BJ (cell line): ENCODE measurements at regions not wholly inside any gene's neighbourhood (a gene's known extent, or its start where the extent isn't known, plus 50 kb on each side); places are given as distances from the start of the nearest gene placed in this dataset.

Experiments used
- CTCF ChIA-PET: fragments of 350-600 bp; formaldehyde crosslinking; extraction: SDS; loops from one replicate; lab custom pipeline; 2021; ENCODE audit warnings: antibody characterized with exemption, inconsistent platforms; lab: Yijun Ruan, JAX
- POLR2A ChIA-PET: fragments of 300-600 bp; sonication (Branson Sonifier 250); formaldehyde crosslinking; extraction: SDS; loops from one replicate; lab custom pipeline; 2021; ENCODE audit warnings: antibody characterized with exemption; lab: Charles Lee
- DNase-seq: peaks from one replicate; pipeline ENCODE4 v3.0.0-alpha.2; 2011; ENCODE audit warnings: low read depth
- H3K27me3 ChIP-seq: 2 replicates; pipeline ENCODE4 v1.6.0; 2011; ENCODE audit warnings: low read length; ENCODE audit not compliant: control insufficient read depth, insufficient read depth
- H3K36me3 ChIP-seq: 2 replicates; pipeline ENCODE4 v1.5.1; 2011; ENCODE audit warnings: low read length; ENCODE audit not compliant: control insufficient read depth, insufficient read depth
- H3K4me3 ChIP-seq: 2 replicates; pipeline ENCODE4 v1.5.1; 2011; ENCODE audit warnings: low read depth, mild to moderate bottlenecking, control low read depth, low read length
- TF ChIP-seq, protein P1 (sequence below): IDR thresholded peaks from 2 replicates; pipeline ENCODE4 v1.5.1; 2011; ENCODE audit warnings: low read depth, mild to moderate bottlenecking, control low read depth, inconsistent platforms, low read length, moderate library complexity; ENCODE audit not compliant: insufficient read depth

DNA sequence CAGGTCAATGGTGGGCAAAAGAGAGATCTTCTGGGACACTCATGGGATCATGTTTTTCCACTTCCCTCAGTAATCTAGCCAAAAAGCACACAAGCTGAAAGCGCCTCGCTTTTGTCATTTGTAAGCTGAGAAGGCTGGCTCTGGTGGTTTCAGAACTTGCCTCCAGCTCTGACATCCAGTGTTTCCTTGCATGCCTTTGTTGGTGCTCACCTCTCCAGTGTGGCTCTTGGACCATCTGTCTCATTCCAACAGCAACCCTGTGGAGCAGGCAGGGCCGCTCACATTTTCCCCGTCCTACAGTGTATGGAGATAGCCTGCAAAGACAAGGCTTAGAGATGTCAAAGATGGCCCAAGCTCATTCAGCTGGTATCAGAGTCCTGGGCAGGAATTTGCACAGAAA lies 160.8 kb upstream of the KLF4 start:
- ChIA-PET CTCF (interaction anchor here (1.2 to 1.5 kb wide), 2 partner anchors 9 to 11 kb away, joined by 3 to 4 read pairs; no protein-coding TSS in a partner anchor), POLR2A (no interaction called here)
- Histone ChIP-seq H3K27me3 (no peaks in the 10 kb centered on the region), H3K36me3 (no peaks in the 10 kb centered on the region), H3K4me3 (no peak overlapping the region)
- TF ChIP-seq, protein P1, sequence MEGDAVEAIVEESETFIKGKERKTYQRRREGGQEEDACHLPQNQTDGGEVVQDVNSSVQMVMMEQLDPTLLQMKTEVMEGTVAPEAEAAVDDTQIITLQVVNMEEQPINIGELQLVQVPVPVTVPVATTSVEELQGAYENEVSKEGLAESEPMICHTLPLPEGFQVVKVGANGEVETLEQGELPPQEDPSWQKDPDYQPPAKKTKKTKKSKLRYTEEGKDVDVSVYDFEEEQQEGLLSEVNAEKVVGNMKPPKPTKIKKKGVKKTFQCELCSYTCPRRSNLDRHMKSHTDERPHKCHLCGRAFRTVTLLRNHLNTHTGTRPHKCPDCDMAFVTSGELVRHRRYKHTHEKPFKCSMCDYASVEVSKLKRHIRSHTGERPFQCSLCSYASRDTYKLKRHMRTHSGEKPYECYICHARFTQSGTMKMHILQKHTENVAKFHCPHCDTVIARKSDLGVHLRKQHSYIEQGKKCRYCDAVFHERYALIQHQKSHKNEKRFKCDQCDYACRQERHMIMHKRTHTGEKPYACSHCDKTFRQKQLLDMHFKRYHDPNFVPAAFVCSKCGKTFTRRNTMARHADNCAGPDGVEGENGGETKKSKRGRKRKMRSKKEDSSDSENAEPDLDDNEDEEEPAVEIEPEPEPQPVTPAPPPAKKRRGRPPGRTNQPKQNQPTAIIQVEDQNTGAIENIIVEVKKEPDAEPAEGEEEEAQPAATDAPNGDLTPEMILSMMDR: no peak
- no peak for DNase-seq

DNA sequence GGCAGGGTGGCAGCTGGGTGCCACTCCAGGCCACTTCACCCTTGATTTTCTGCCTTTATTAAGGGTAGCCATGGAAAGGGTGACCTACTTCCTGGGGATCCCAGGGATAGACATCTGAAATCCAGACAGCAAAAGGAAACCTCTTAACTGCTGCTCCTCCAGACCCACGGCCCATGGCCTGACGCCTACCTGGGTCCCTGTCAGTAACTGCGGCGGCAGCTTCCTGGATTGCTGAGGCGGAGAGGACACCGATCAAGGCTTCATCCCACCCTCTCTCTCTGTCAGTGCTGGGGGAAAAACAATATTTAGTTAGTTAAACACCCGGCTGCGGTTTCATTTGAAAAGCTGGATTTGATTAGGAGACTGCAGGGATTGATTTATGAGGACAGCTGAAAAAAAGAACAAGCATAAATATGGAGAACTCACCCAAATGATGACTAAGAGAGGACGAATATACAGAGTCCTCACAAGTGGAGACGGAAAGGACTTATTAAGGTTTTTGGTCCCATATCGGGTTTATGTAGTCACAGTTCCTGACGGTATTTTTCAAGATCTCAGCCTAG lies 158.7 kb upstream of the KLF4 start:
- CTCF ChIA-PET: interaction anchor here (1.2 kb wide), 1 partner anchor 182 kb away, joined by 3 read pairs; no protein-coding TSS in a partner anchor

DNA sequence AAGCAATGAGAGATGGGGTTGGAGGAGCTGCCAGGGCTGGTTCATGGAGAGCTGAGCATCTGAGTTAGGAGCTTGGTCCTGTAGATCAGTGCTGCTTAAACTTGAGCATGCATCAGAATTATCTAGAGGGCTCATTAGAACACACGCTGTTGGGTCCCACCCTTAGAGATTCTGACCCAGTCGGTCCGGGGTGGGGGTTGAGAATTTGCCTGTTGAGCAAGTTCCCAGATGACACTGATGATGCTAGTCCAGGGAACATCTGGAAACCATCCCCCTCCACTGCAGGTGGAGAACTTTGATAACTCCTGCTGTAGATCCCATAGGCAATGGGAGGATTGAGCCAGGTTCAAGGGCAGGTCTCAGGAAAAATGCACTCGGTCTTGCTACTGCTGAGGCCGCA lies 158.0 kb upstream of the KLF4 start:
- ChIA-PET POLR2A (no interaction called here), CTCF (interaction anchor here (0.6 to 1.2 kb wide), 2 partner anchors 7 to 182 kb away, joined by 3 read pairs; no protein-coding TSS in a partner anchor)
- no peak overlapping the region for H3K4me3 ChIP-seq
- H3K36me3 ChIP-seq: no peaks in the 10 kb centered on the region
- no peak for DNase-seq
- TF ChIP-seq, protein P1: no peak
- no peaks in the 10 kb centered on the region for H3K27me3 ChIP-seq

More for the DNA sequence above, 158.7 kb upstream of the KLF4 start:
- Histone ChIP-seq H3K36me3 (no peaks in the 10 kb centered on the region), H3K27me3 (no peaks in the 10 kb centered on the region), H3K4me3 (no peak overlapping the region)
- TF ChIP-seq, protein P1: no peak
- no peak for DNase-seq
- POLR2A ChIA-PET: interaction anchor here (0.5 kb wide), 1 partner anchor 91 kb away, joined by 12 read pairs; no protein-coding TSS in a partner anchor

DNA sequence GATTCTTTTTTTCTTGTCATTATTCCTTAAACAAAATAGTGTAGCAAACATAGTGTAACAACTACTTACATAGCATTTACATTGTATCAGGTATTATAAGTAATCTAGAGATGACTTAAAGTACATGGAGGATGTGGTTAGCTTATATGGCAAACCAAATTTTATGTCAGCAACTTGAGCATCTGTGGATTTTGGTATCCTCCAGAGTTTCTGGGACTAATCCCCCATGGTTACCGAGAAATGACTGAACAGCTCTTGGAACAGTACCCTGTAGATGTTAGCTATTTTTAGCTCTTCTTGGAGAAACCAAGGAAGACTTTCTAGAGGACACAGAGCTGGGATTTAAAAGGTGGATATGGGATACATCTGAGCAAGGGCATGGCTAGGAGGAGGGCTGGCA lies 157.6 kb upstream of the KLF4 start:
- H3K36me3 ChIP-seq: no peaks in the 10 kb centered on the region
- ChIA-PET CTCF (interaction anchor here (0.6 to 1.2 kb wide), 2 partner anchors 8 to 181 kb away, joined by 3 read pairs; no protein-coding TSS in a partner anchor), POLR2A (no interaction called here)
- no peak overlapping the region for H3K4me3 ChIP-seq
- DNase-seq: no peak
- TF ChIP-seq, protein P1: no peak
- H3K27me3 ChIP-seq: no peaks in the 10 kb centered on the region

DNA sequence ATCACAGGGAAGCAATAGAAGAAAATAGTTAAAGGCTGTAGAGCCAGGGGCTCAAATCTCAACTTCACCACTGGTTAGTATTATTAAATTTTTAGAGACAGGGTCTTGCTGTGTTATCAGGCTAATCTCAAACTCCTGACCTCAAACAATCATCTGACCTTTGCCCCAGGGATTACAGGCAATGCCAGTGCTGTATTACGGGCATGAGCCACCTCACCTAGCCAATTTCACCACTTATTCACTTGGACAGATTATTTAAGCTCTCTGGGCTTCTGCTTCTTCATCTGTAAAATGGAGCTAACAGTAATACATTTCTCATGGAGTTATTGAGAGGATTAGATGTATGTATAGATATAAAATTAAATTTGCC lies 155.9 kb upstream of the KLF4 start:
- Histone ChIP-seq H3K27me3 (no peaks in the 10 kb centered on the region), H3K36me3 (no peaks in the 10 kb centered on the region)
- CTCF ChIA-PET: no interaction called here

More for the DNA sequence above, 155.9 kb upstream of the KLF4 start:
- POLR2A ChIA-PET: no interaction called here
- DNase-seq: no peak
- no peak overlapping the region for H3K4me3 ChIP-seq
- TF ChIP-seq, protein P1: no peak
